Activated T-helper 9 cell treated with anti-CD3 and anti-CD28 coated beads, Interleukin-2, amount 50 U/mL, for 16 hours (primary cell): ENCODE measurements at regions not wholly inside any gene's neighbourhood (a gene's known extent, or its start where the extent isn't known, plus 50 kb on each side); places are given as distances from the start of the nearest gene placed in this dataset.

ENCODE experiments used
- DNase-seq: peaks from one replicate; pipeline ENCODE4 v3.0.0-alpha.2; 2020; ENCODE audit warnings: low read depth

GRCh38 chr18:1564793-1565192, 660.1 kb downstream of the ADCYAP1 start:
- no peak for DNase-seq

- DNase-seq, result no peak
These were observed 666.5 kb downstream of the ADCYAP1 start for GRCh38 chr18:1571206-1571605.

- no peak for DNase-seq
These were observed 669.1 kb downstream of the ADCYAP1 start for GRCh38 chr18:1573732-1574131.

GRCh38 chr18:1575084-1575483, 670.4 kb downstream of the ADCYAP1 start:
- no peak for DNase-seq

- no peak for DNase-seq
These were observed 673.8 kb downstream of the ADCYAP1 start for GRCh38 chr18:1578505-1578904.

- no peak for DNase-seq
These were observed 676.9 kb downstream of the ADCYAP1 start for GRCh38 chr18:1581581-1581980.

- DNase-seq, result no peak
These were observed 681.3 kb downstream of the ADCYAP1 start for GRCh38 chr18:1585881-1586488.

GRCh38 chr18:1593091-1593490, 688.4 kb downstream of the ADCYAP1 start:
- DNase-seq, result no peak

GRCh38 chr18:1595195-1595594, 690.5 kb downstream of the ADCYAP1 start:
- DNase-seq, result no peak

- DNase-seq, result no peak
These were observed 694.5 kb downstream of the ADCYAP1 start for GRCh38 chr18:1599196-1599595.

GRCh38 chr18:1604751-1605150, 700.1 kb downstream of the ADCYAP1 start:
- no peak for DNase-seq

GRCh38 chr18:1618364-1618763, 713.7 kb downstream of the ADCYAP1 start:
- no peak for DNase-seq

GRCh38 chr18:1619507-1619906, 714.8 kb downstream of the ADCYAP1 start:
- DNase-seq, result no peak

GRCh38 chr18:1624612-1625011, 719.9 kb downstream of the ADCYAP1 start:
- DNase-seq, result no peak

GRCh38 chr18:1627494-1627893, 722.8 kb downstream of the ADCYAP1 start:
- no peak for DNase-seq

GRCh38 chr18:1648712-1649111, 744.0 kb downstream of the ADCYAP1 start:
- no peak for DNase-seq

- DNase-seq, result no peak
These were observed 747.3 kb downstream of the ADCYAP1 start for GRCh38 chr18:1652018-1652417.

- DNase-seq, result no peak
These were observed 749.2 kb downstream of the ADCYAP1 start for GRCh38 chr18:1653873-1654272.

- no peak for DNase-seq
These were observed 753.2 kb downstream of the ADCYAP1 start for GRCh38 chr18:1657876-1658275.

- DNase-seq, result no peak
These were observed 754.4 kb downstream of the ADCYAP1 start for GRCh38 chr18:1658908-1659566.

GRCh38 chr18:1663879-1664705, 759.4 kb downstream of the ADCYAP1 start:
- DNase-seq, result no peak

GRCh38 chr18:1665079-1665478, 760.4 kb downstream of the ADCYAP1 start:
- no peak for DNase-seq

- DNase-seq, result no peak
These were observed 763.6 kb downstream of the ADCYAP1 start for GRCh38 chr18:1668279-1668678.
